Bronchial epithelial cell (primary cell): ENCODE measurements at regions not wholly inside any gene's neighbourhood (a gene's known extent, or its start where the extent isn't known, plus 50 kb on each side); places are given as distances from the start of the nearest gene placed in this dataset.
"Not testable (repeated sequence)": the region's sequence is repeated elsewhere in the genome, so short reads cannot be mapped to it uniquely, and the experiment has no call there.

Experiments
- DNase-seq: peaks from one replicate; pipeline ENCODE4 v3.0.0-alpha.2; 2010; ENCODE audit warnings: low read depth
- FAIRE-seq: peaks from 2 replicates; lab custom pipeline; 2011; peaks lifted over from hg19 to GRCh38; lab: Jason Lieb, UNC
- H3K27me3 ChIP-seq: 2 replicates; pipeline ENCODE4 v1.5.1; 2011; ENCODE audit warnings: low read length; ENCODE audit not compliant: control insufficient read depth, insufficient read depth
- H3K36me3 ChIP-seq: 2 replicates; pipeline ENCODE4 v1.5.1; 2011; ENCODE audit warnings: low read length; ENCODE audit not compliant: control insufficient read depth, insufficient read depth
- H3K4me3 ChIP-seq: 2 replicates; pipeline ENCODE4 v1.5.1; 2011; ENCODE audit warnings: mild to moderate bottlenecking, low read depth, low read length, control low read depth
- CTCF ChIP-seq: IDR thresholded peaks from 2 replicates; pipeline ENCODE4 v1.5.1; 2011; ENCODE audit warnings: mild to moderate bottlenecking, moderate library complexity, low read length, control low read depth, inconsistent platforms; ENCODE audit not compliant: insufficient read depth, severe bottlenecking

GRCh38 chr6:8845690-8846089 is 410.3 kb upstream of the SLC35B3 start:
- DNase-seq = no peak

GRCh38 chr6:8844968-8845367 is 409.6 kb upstream of the SLC35B3 start:
- FAIRE-seq (no peak), DNase-seq (peak; percentile 6)
- Histone ChIP-seq H3K27me3 (no peaks in the 10 kb centered on the region), H3K4me3 (no peak overlapping the region), H3K36me3 (no peaks in the 10 kb centered on the region)
- no peak for TF ChIP-seq CTCF

More at GRCh38 chr6:8845690-8846089, 410.3 kb upstream of the SLC35B3 start:
- FAIRE-seq = no peak
- Histone ChIP-seq H3K36me3 (no peaks in the 10 kb centered on the region), H3K27me3 (no peaks in the 10 kb centered on the region), H3K4me3 (no peak overlapping the region)
- TF ChIP-seq CTCF = no peak

- Histone ChIP-seq H3K4me3 (no peak overlapping the region), H3K27me3 (no peaks in the 10 kb centered on the region), H3K36me3 (no peaks in the 10 kb centered on the region)
- peak; percentile 22 for DNase-seq
- no peak for TF ChIP-seq CTCF
- no peak for FAIRE-seq
These were observed 404.3 kb upstream of the SLC35B3 start for GRCh38 chr6:8839626-8840025.

- FAIRE-seq (no peak), DNase-seq (no peak)
- no peak for TF ChIP-seq CTCF
- Histone ChIP-seq H3K36me3 (no peaks in the 10 kb centered on the region), H3K4me3 (no peak overlapping the region), H3K27me3 (no peaks in the 10 kb centered on the region)
These were observed 402.0 kb upstream of the SLC35B3 start for GRCh38 chr6:8837343-8837742.

- DNase-seq, H3K4me3 ChIP-seq, FAIRE-seq, H3K27me3 ChIP-seq, H3K36me3 ChIP-seq: not testable (repeated sequence)
These were observed 397.4 kb upstream of the SLC35B3 start for GRCh38 chr6:8832695-8833094.

- DNase-seq = no peak
- no peak for TF ChIP-seq CTCF
- no peak overlapping the region for H3K4me3 ChIP-seq
- no peaks in the 10 kb centered on the region for H3K36me3 ChIP-seq
- FAIRE-seq = no peak
- no peaks in the 10 kb centered on the region for H3K27me3 ChIP-seq
These were observed 396.2 kb upstream of the SLC35B3 start for GRCh38 chr6:8831366-8832152.
